ENCODE measurements at regions not wholly inside any gene's neighbourhood (a gene's known extent, or its start where the extent isn't known, plus 50 kb on each side); places are given as distances from the start of the nearest gene placed in this dataset.

GRCh38 chr13:109454167-109454917, 332.0 kb downstream of the IRS2 start:
- Histone ChIP-seq H3K9me3 (no peaks in the 10 kb centered on the region), H3K27ac (peak overlapping the region; percentile 80 to 90 (median 87)), H3K36me3 (no peaks in the 10 kb centered on the region), H3K4me1 (peaks cover 9 to 29% (median 9%) of the 10 kb centered on the region in 3 donors), H3K27me3 (no peaks in the 10 kb centered on the region), H3K4me3 (no peak overlapping the region)
- ATAC-seq = peak; percentile 41
- 22 to 31% methylated on average over 3 to 4 of the region's 4 CpGs for WGBS, 2 donors (ENCODE audit: low coverage in 1 of 2)
- TF ChIP-seq POLR2AphosphoS5 (IDR thresholded peaks at IDR 0.05) (peak; percentile 52), EP300 (IDR thresholded peaks at IDR 0.05) (no peak)

GRCh38 chr13:109451726-109452125, 334.7 kb downstream of the IRS2 start:
- peaks cover 9 to 27% (median 9%) of the 10 kb centered on the region in 3 donors for H3K4me1 ChIP-seq
- no peaks in the 10 kb centered on the region for H3K36me3 ChIP-seq
- H3K27me3 ChIP-seq = no peaks in the 10 kb centered on the region
- no peaks in the 10 kb centered on the region for H3K9me3 ChIP-seq
- H3K4me3 ChIP-seq = no peak overlapping the region
- WGBS, 2 donors (ENCODE audit: low coverage in 1 of 2) = 39 to 45% methylated on average over 2 of the region's 2 CpGs
- H3K27ac ChIP-seq = peak overlapping the region in 3 of 4 donors; percentile 9 to 43 (median 13)
- no peak for ATAC-seq
- no peak for TF ChIP-seq POLR2AphosphoS5 (IDR thresholded peaks at IDR 0.05)
- TF ChIP-seq POLR2A (IDR thresholded peaks at IDR 0.05) = no peak
- no peak for TF ChIP-seq CTCF (IDR thresholded peaks at IDR 0.05)
- TF ChIP-seq EP300 (IDR thresholded peaks at IDR 0.05) = no peak

- TF ChIP-seq POLR2AphosphoS5 (IDR thresholded peaks at IDR 0.05) = no peak
- Histone ChIP-seq H3K4me1 (peaks cover 0 to 12% (median under 1%) of the 10 kb centered on the region in 3 donors), H3K27me3 (no peaks in the 10 kb centered on the region), H3K9me3 (peaks cover 0 to 4% (median 0%) of the 10 kb centered on the region in 3 donors), H3K27ac (no peak overlapping the region), H3K36me3 (no peaks in the 10 kb centered on the region), H3K4me3 (no peak overlapping the region)
- WGBS, 2 donors (ENCODE audit: low coverage in 1 of 2) = 77 to 91% methylated on average over 8 of the region's 8 CpGs
- ATAC-seq = no peak
Measured at GRCh38 chr13:109448629-109449028, 337.8 kb downstream of the IRS2 start.

- TF ChIP-seq POLR2AphosphoS5 (IDR thresholded peaks at IDR 0.05) (no peak), POLR2A (IDR thresholded peaks at IDR 0.05) (no peak), CTCF (IDR thresholded peaks at IDR 0.05) (no peak), EP300 (IDR thresholded peaks at IDR 0.05) (no peak)
- no peaks in the 10 kb centered on the region for H3K36me3 ChIP-seq
- H3K4me3 ChIP-seq = no peak overlapping the region
- H3K27me3 ChIP-seq = no peaks in the 10 kb centered on the region
- H3K4me1 ChIP-seq = peaks cover 0 to 7% (median 0%) of the 10 kb centered on the region in 3 donors
- ATAC-seq = no peak
- H3K27ac ChIP-seq = no peak overlapping the region
- peaks cover 0 to 6% (median 0%) of the 10 kb centered on the region in 3 donors for H3K9me3 ChIP-seq
- WGBS, 2 donors (ENCODE audit: low coverage in 1 of 2) = 100% methylated on average over 2 of the region's 4 CpGs; no CpG with 5 or more reads in 1 of the 2 donors
Measured at GRCh38 chr13:109447667-109448066, 338.7 kb downstream of the IRS2 start.

GRCh38 chr13:109440320-109440719, 346.1 kb downstream of the IRS2 start:
- Histone ChIP-seq H3K36me3 (no peaks in the 10 kb centered on the region), H3K27ac (no peak overlapping the region), H3K9me3 (peaks cover 0 to 6% (median 0%) of the 10 kb centered on the region in 3 donors), H3K4me3 (no peak overlapping the region), H3K27me3 (no peaks in the 10 kb centered on the region), H3K4me1 (no peaks in the 10 kb centered on the region)
- WGBS, 2 donors (ENCODE audit: low coverage in 1 of 2) = 50 to 60% methylated on average over 1 to 4 of the region's 4 CpGs
- ATAC-seq = no peak
- TF ChIP-seq EP300 (IDR thresholded peaks at IDR 0.05) (no peak), POLR2AphosphoS5 (IDR thresholded peaks at IDR 0.05) (no peak), CTCF (IDR thresholded peaks at IDR 0.05) (no peak), POLR2A (IDR thresholded peaks at IDR 0.05) (no peak)

GRCh38 chr13:109439813-109440212, 346.6 kb downstream of the IRS2 start:
- no peaks in the 10 kb centered on the region for H3K4me1 ChIP-seq
- no peak for ATAC-seq
- no peaks in the 10 kb centered on the region for H3K27me3 ChIP-seq

More at GRCh38 chr13:109439813-109440212, 346.6 kb downstream of the IRS2 start:
- peaks cover 0 to 6% (median 0%) of the 10 kb centered on the region in 3 donors for H3K9me3 ChIP-seq
- no peak for TF ChIP-seq EP300 (IDR thresholded peaks at IDR 0.05)
- H3K27ac ChIP-seq = no peak overlapping the region
- H3K4me3 ChIP-seq = no peak overlapping the region
- H3K36me3 ChIP-seq = no peaks in the 10 kb centered on the region
- 97% methylated on average over 6 of the region's 6 CpGs; no CpG with 5 or more reads in 1 of the 2 donors for WGBS, 2 donors (ENCODE audit: low coverage in 1 of 2)

Data from gastroesophageal sphincter (tissue), 4 donors.